ENCODE measurements at regions not wholly inside any gene's neighbourhood (a gene's known extent, or its start where the extent isn't known, plus 50 kb on each side); places are given as distances from the start of the nearest gene placed in this dataset.

- no peak for TF ChIP-seq CTCF (IDR thresholded peaks at IDR 0.05)
- TF ChIP-seq POLR2A (IDR thresholded peaks at IDR 0.05) = no peak
Observed at GRCh38 chr13:107976628-107977027, 238.7 kb downstream of the LIG4 start.

Measured in thyroid gland (tissue), 4 donors.